K562 (cell line): ENCODE measurements at regions not wholly inside any gene's neighbourhood (a gene's known extent, or its start where the extent isn't known, plus 50 kb on each side); places are given as distances from the start of the nearest gene placed in this dataset.

ENCODE experiments used
- ATAC-seq: fragments of 200-7000 bp; cut with Tn5 transposase; 3 replicates; pipeline ENCODE4 v1.9.1; 2020; ENCODE audit warnings: moderate library complexity
- BruUV-seq: library from RNA; stranded (reverse); fragments of 400-500 nt; replicated peaks from 2 replicates; lab custom pipeline; 2021; lab: Mats Ljungman, UMichigan
- CTCF ChIA-PET: fragments of 300-600 bp; formaldehyde crosslinking; extraction: SDS; loops from one replicate; lab custom pipeline; 2021; ENCODE audit warnings: low intra/inter-chr PET ratio; lab: Yijun Ruan, JAX
- POLR2A ChIA-PET: fragments of 300-600, 350-650 bp; sonication (Branson Sonifier 250); formaldehyde crosslinking; extraction: SDS; loops from one replicate; lab custom pipeline; 2021; ENCODE audit warnings: antibody characterized with exemption, inconsistent platforms; lab: Yijun Ruan, JAX
- DNase-seq, 4 experiments: peaks; one replicate each; pipeline versions ENCODE4 v3.0.0 to v3.0.0-alpha.2; 2011 to 2018; ENCODE audit warnings: low spot score in 3 of 4, mixed read lengths in 3 of 4; ENCODE audit errors: extremely low read depth in 1 of 4
- FAIRE-seq: peaks from 2 replicates; lab custom pipeline; 2011; peaks lifted over from hg19 to GRCh38; lab: Jason Lieb, UNC
- H2AFZ ChIP-seq: 2 replicates; pipeline ENCODE4 v1.6.0; 2011; ENCODE audit warnings: low read depth, low read length, control low read depth, inconsistent platforms
- H3K27ac ChIP-seq: fragments of 200-600 bp; 3 replicates; pipeline ENCODE4 v1.8.0; 2011; ENCODE audit warnings: low read depth, mild to moderate bottlenecking, control low read depth, inconsistent platforms, low read length, moderate library complexity, mixed read lengths; ENCODE audit errors: extremely low read depth
- H3K27me3 ChIP-seq, 2 experiments: fragments of 300-600 bp in 1 of 2; 2 replicates in 1 of 2; 3 replicates in 1 of 2; pipeline versions ENCODE4 v1.6.0 to v1.8.0; 2011; ENCODE audit warnings: inconsistent platforms in 2 of 2, low read length in 2 of 2, mild to moderate bottlenecking in 1 of 2, mixed read lengths in 1 of 2, moderate library complexity in 1 of 2; ENCODE audit not compliant: control insufficient read depth in 2 of 2, insufficient read depth in 2 of 2
- H3K36me3 ChIP-seq: fragments of 300-600 bp; 3 replicates; pipeline ENCODE4 v1.8.0; 2011; ENCODE audit warnings: mild to moderate bottlenecking, low read length, inconsistent platforms; ENCODE audit not compliant: control insufficient read depth, insufficient read depth
- H3K4me1 ChIP-seq, 2 experiments: fragments of 200-600 bp in 1 of 2; replicated peaks in 1 of 2; 2 replicates in 1 of 2; 3 replicates in 1 of 2; pipeline versions ENCODE4 v1.5.1 to v1.8.0; 2011; ENCODE audit warnings: inconsistent platforms in 2 of 2, low read length in 2 of 2, mild to moderate bottlenecking in 1 of 2, mixed read lengths in 1 of 2, moderate library complexity in 1 of 2; ENCODE audit not compliant: control insufficient read depth in 2 of 2, insufficient read depth in 2 of 2
- H3K4me2 ChIP-seq: 2 replicates; pipeline ENCODE4 v1.6.1; 2011; ENCODE audit warnings: low read length, control low read depth, inconsistent platforms, mixed read lengths; ENCODE audit not compliant: insufficient read depth
- H3K4me3 ChIP-seq: fragments of 200-600 bp; sonication (generic), shearing (Covaris generic); 2 replicates; pipeline ENCODE4 v1.5.1; 2016; ENCODE audit warnings: control low read depth, inconsistent platforms
- H3K79me2 ChIP-seq: fragments of 200-600 bp; 3 replicates; pipeline ENCODE4 v1.8.0; 2011; ENCODE audit warnings: low read length, inconsistent platforms; ENCODE audit not compliant: control insufficient read depth, insufficient read depth
- H3K9ac ChIP-seq, 2 experiments: 2 replicates each; pipeline versions ENCODE4 v1.6.0 to v1.6.1; 2011; ENCODE audit warnings: low read depth in 2 of 2, low read length in 2 of 2, control low read depth in 1 of 2, inconsistent platforms in 1 of 2, mild to moderate bottlenecking in 1 of 2, mixed read lengths in 1 of 2; ENCODE audit not compliant: insufficient read depth in 1 of 2
- H3K9me1 ChIP-seq: one replicate; pipeline ENCODE4 v1.6.0; 2011; ENCODE audit warnings: inconsistent platforms, mild to moderate bottlenecking, low read length, moderate library complexity; ENCODE audit not compliant: control insufficient read depth, insufficient read depth
- H3K9me3 ChIP-seq: replicated peaks from 2 replicates; pipeline ENCODE4 v1.5.1; 2011; ENCODE audit warnings: low read depth, low read length, inconsistent platforms; ENCODE audit not compliant: control insufficient read depth, insufficient read depth
- H4K20me1 ChIP-seq: replicated peaks from 2 replicates; pipeline ENCODE4 v1.6.1; 2011; ENCODE audit warnings: low read length, inconsistent platforms, mixed read lengths; ENCODE audit not compliant: control insufficient read depth, insufficient read depth
- ARNT ChIP-seq, 2 experiments: fragments of 450-650 bp; IDR thresholded peaks; 2 replicates each; pipeline ENCODE4 v1.6.1; 2016; ENCODE audit warnings: mild to moderate bottlenecking in 1 of 2
- CBX5 ChIP-seq: IDR thresholded peaks from 2 replicates; pipeline ENCODE4 v1.6.1; 2014; ENCODE audit warnings: low read depth, borderline replicate concordance
- ETS2 ChIP-seq: IDR thresholded peaks from 2 replicates; pipeline ENCODE4 v1.6.1; 2016; ENCODE audit warnings: borderline replicate concordance, missing genetic modification characterization, mild to moderate bottlenecking, moderate library complexity, missing compliant biosample characterization; ENCODE audit not compliant: poor library complexity, severe bottlenecking
- HIVEP1 ChIP-seq: fragments of 250-450 bp; sonication (Bioruptor Pico); IDR thresholded peaks from 2 replicates; pipeline ENCODE4 v1.4.0; 2020; ENCODE audit warnings: mild to moderate bottlenecking
- HMG20A ChIP-seq: fragments of 450-650 bp; formaldehyde crosslinking; conservative IDR thresholded peaks from 2 replicates; pipeline ENCODE4 v1.4.0; 2020; ENCODE audit warnings: mild to moderate bottlenecking, mixed read lengths
- RBM39 ChIP-seq: fragments of 200-400 bp; formaldehyde crosslinking; optimal IDR thresholded peaks from 2 replicates; pipeline ENCODE3; 2018; ENCODE audit warnings: low read depth, low read length
- SREBF1 ChIP-seq: fragments of 150-350 bp; IDR thresholded peaks from 2 replicates; pipeline ENCODE4 v1.6.1; 2014; ENCODE audit warnings: antibody characterized with exemption, low read depth, low read length, borderline replicate concordance
- STAG1 ChIP-seq: sonication (generic); formaldehyde crosslinking; IDR thresholded peaks from 2 replicates; pipeline ENCODE4 v1.5.0; 2020; ENCODE audit warnings: missing genetic modification reagents, borderline replicate concordance
- ZC3H4 ChIP-seq: sonication (generic); formaldehyde crosslinking; IDR thresholded peaks from 2 replicates; pipeline ENCODE4 v1.9.0; 2021; ENCODE audit warnings: missing genetic modification reagents, borderline replicate concordance
- ZNF707 ChIP-seq: fragments of 250-450 bp; sonication (Bioruptor Pico); conservative IDR thresholded peaks from 2 replicates; pipeline ENCODE4 v1.8.0; 2022; ENCODE audit warnings: inconsistent platforms, mild to moderate bottlenecking, moderate library complexity
- WGBS: fragments of 100-300 bp; shearing (Covaris generic); methylation state at CpG from one replicate; pipeline ENCODE4 v1.1.6; 2016; ENCODE audit warnings: low coverage, mixed read lengths; ENCODE audit not compliant: insufficient coverage; ENCODE audit errors: missing lambda C conversion rate; 5-methylcytosine and 5-hydroxymethylcytosine counted together
- in situ Hi-C: fragments of 300-500 bp; cut with MboI; formaldehyde crosslinking; loops from 4 replicates; pipeline ENCODE4 v1.15.0; 2018; ENCODE audit warnings: inconsistent platforms, mixed read lengths
- intact Hi-C: fragments of 100-400 bp; cut with micrococcal nuclease; formaldehyde crosslinking; loops from 2 replicates; pipeline ENCODE4 v1.14.2; 2022
- TF ChIP-seq, protein P1 (sequence below), 2 experiments: fragments of 450-650 bp in 1 of 2; IDR thresholded peaks; 2 replicates each; pipeline ENCODE4 v1.6.1; 2011 to 2017; ENCODE audit warnings: low read depth in 2 of 2, antibody characterized with exemption in 1 of 2, borderline replicate concordance in 1 of 2, low read length in 1 of 2, mild to moderate bottlenecking in 1 of 2, mixed read lengths in 1 of 2; ENCODE audit not compliant: control insufficient read depth in 1 of 2
- TF ChIP-seq, protein P2 (sequence below): fragments of 450-650 bp; formaldehyde crosslinking; IDR thresholded peaks from 2 replicates; pipeline ENCODE4 v1.4.0; 2020; ENCODE audit warnings: mild to moderate bottlenecking, moderate library complexity
- TF ChIP-seq, protein P3 (sequence below): fragments of 250-450 bp; sonication (Bioruptor Pico); IDR thresholded peaks from 2 replicates; pipeline ENCODE4 v1.5.1; 2021; ENCODE audit warnings: mild to moderate bottlenecking
- TF ChIP-seq, protein P4 (sequence below), 2 experiments: fragments of 450-650 bp in 1 of 2; sonication (generic) in 1 of 2; formaldehyde crosslinking; conservative IDR thresholded peaks; 2 replicates each; pipeline versions ENCODE4 v1.4.0 to v1.8.1; 2020 to 2022; ENCODE audit warnings: mild to moderate bottlenecking in 1 of 2, missing genetic modification reagents in 1 of 2

DNA sequence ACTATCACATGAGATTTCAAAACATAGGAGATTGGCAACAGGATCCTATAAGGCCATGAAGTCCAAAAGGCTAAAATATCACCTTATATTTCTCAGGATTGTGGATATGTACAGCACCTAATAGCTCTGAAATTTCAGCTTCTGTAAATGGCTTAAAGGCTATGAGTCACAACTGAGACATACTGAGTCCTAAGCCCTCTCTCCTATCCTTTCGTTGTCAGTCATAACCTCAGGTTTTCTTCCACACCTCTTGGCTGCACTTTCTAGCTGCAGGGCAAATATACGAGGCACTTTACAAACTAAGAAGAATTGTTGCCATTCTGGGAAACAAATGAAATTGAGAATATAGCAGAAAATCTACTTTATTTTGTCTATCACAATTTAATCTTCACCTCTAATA lies 969.9 kb upstream of the EPHA7 start:
- in situ Hi-C loops (no loop called here), intact Hi-C loops (no loop called here)
- WGBS, result 0% methylated on average over 2 of the region's 2 CpGs
- H2AFZ ChIP-seq, result no peak overlapping the region
- DNase-seq, result no peak
- POLR2A ChIA-PET, result interaction anchor here (0.6 kb wide), 1 partner anchor 38 kb away, joined by 4 read pairs; no protein-coding TSS in a partner anchor
- no peak overlapping the region for H3K4me3 ChIP-seq
- no peaks in the 10 kb centered on the region for H3K9me3 ChIP-seq
- BruUV-seq, result no TSS peak
- H3K9me1 ChIP-seq, result no peaks in the 10 kb centered on the region
- H3K27ac ChIP-seq, result no peak overlapping the region
- H3K36me3 ChIP-seq, result no peaks in the 10 kb centered on the region
- no peaks in the 10 kb centered on the region for H3K79me2 ChIP-seq
- H4K20me1 ChIP-seq, result no peaks in the 10 kb centered on the region
- no peaks in the 10 kb centered on the region for H3K27me3 ChIP-seq
- H3K4me1 ChIP-seq, result no peaks in the 10 kb centered on the region
- no peak for FAIRE-seq
- no peak for ATAC-seq
- CTCF ChIA-PET, result no interaction called here
- H3K4me2 ChIP-seq, result no peak overlapping the region
- no peak overlapping the region for H3K9ac ChIP-seq
- no peak for TF ChIP-seq RBM39
- TF ChIP-seq ETS2, result no peak
- no peak for TF ChIP-seq CBX5
- no peak for TF ChIP-seq SREBF1
- TF ChIP-seq, protein P1, sequence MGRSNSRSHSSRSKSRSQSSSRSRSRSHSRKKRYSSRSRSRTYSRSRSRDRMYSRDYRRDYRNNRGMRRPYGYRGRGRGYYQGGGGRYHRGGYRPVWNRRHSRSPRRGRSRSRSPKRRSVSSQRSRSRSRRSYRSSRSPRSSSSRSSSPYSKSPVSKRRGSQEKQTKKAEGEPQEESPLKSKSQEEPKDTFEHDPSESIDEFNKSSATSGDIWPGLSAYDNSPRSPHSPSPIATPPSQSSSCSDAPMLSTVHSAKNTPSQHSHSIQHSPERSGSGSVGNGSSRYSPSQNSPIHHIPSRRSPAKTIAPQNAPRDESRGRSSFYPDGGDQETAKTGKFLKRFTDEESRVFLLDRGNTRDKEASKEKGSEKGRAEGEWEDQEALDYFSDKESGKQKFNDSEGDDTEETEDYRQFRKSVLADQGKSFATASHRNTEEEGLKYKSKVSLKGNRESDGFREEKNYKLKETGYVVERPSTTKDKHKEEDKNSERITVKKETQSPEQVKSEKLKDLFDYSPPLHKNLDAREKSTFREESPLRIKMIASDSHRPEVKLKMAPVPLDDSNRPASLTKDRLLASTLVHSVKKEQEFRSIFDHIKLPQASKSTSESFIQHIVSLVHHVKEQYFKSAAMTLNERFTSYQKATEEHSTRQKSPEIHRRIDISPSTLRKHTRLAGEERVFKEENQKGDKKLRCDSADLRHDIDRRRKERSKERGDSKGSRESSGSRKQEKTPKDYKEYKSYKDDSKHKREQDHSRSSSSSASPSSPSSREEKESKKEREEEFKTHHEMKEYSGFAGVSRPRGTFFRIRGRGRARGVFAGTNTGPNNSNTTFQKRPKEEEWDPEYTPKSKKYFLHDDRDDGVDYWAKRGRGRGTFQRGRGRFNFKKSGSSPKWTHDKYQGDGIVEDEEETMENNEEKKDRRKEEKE (IDR thresholded peaks at IDR 0.05; ENCODE audit: borderline replicate concordance in 1 of 2, control insufficient read depth in 1 of 2, low read depth in 2 of 2, low read length in 1 of 2), result no peak
- no peak for TF ChIP-seq HIVEP1
- TF ChIP-seq HMG20A (CRISPR knock-in tag), result no peak
- no peak for TF ChIP-seq ZNF707 (CRISPR knock-in tag)
- TF ChIP-seq, protein P2, sequence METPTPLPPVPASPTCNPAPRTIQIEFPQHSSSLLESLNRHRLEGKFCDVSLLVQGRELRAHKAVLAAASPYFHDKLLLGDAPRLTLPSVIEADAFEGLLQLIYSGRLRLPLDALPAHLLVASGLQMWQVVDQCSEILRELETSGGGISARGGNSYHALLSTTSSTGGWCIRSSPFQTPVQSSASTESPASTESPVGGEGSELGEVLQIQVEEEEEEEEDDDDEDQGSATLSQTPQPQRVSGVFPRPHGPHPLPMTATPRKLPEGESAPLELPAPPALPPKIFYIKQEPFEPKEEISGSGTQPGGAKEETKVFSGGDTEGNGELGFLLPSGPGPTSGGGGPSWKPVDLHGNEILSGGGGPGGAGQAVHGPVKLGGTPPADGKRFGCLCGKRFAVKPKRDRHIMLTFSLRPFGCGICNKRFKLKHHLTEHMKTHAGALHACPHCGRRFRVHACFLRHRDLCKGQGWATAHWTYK (CRISPR knock-in tag), result no peak
- TF ChIP-seq ARNT (IDR thresholded peaks at IDR 0.05), result no peak
- no peak for TF ChIP-seq STAG1
- TF ChIP-seq, protein P3, sequence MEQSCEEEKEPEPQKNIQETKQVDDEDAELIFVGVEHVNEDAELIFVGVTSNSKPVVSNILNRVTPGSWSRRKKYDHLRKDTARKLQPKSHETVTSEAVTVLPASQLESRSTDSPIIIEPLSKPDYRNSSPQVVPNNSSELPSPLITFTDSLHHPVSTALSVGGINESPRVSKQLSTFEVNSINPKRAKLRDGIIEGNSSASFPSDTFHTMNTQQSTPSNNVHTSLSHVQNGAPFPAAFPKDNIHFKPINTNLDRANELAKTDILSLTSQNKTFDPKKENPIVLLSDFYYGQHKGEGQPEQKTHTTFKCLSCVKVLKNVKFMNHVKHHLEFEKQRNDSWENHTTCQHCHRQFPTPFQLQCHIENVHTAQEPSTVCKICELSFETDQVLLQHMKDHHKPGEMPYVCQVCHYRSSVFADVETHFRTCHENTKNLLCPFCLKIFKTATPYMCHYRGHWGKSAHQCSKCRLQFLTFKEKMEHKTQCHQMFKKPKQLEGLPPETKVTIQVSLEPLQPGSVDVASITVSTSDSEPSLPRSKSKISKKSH (CRISPR knock-in tag), result no peak
- TF ChIP-seq, protein P4, sequence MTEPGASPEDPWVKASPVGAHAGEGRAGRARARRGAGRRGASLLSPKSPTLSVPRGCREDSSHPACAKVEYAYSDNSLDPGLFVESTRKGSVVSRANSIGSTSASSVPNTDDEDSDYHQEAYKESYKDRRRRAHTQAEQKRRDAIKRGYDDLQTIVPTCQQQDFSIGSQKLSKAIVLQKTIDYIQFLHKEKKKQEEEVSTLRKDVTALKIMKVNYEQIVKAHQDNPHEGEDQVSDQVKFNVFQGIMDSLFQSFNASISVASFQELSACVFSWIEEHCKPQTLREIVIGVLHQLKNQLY (CRISPR knock-in tag; conservative IDR thresholded peaks at IDR 0.05), result no peak
- no peak for TF ChIP-seq ZC3H4 (CRISPR knock-in tag)
